Parathyroid adenoma (tissue), 2 donors: ENCODE measurements at regions not wholly inside any gene's neighbourhood (a gene's known extent, or its start where the extent isn't known, plus 50 kb on each side); places are given as distances from the start of the nearest gene placed in this dataset.

Experiments used
- H2AFZ ChIP-seq: fragments of 300-600 bp; sonication (generic); one replicate; pipeline ENCODE4 v1.7.0; 2017; ENCODE audit warnings: antibody characterized with exemption, mild to moderate bottlenecking
- H3K27ac ChIP-seq: fragments of 300-600 bp; sonication (generic); one replicate; pipeline ENCODE4 v1.7.0; 2017
- H3K27me3 ChIP-seq: fragments of 300-600 bp; sonication (generic); one replicate; pipeline ENCODE4 v1.7.0; 2017; ENCODE audit warnings: low read length; ENCODE audit not compliant: control insufficient read depth, insufficient read depth
- H3K36me3 ChIP-seq: fragments of 300-600 bp; sonication (generic); one replicate; pipeline ENCODE4 v1.7.0; 2017; ENCODE audit warnings: low read length; ENCODE audit not compliant: control insufficient read depth, insufficient read depth
- H3K4me1 ChIP-seq: fragments of 300-600 bp; sonication (generic); one replicate; pipeline ENCODE4 v1.7.0; 2017; ENCODE audit warnings: control low read depth
- H3K4me2 ChIP-seq: fragments of 300-600 bp; sonication (generic); one replicate; pipeline ENCODE4 v1.7.0; 2017; ENCODE audit warnings: low read length
- H3K4me3 ChIP-seq: fragments of 300-600 bp; sonication (generic); one replicate; pipeline ENCODE4 v1.7.0; 2017; ENCODE audit warnings: low read depth, low read length
- H3K79me2 ChIP-seq: fragments of 300-600 bp; sonication (generic); one replicate; pipeline ENCODE4 v1.7.0; 2017; ENCODE audit warnings: control low read depth
- H3K9ac ChIP-seq: fragments of 300-600 bp; sonication (generic); one replicate; pipeline ENCODE4 v1.7.0; 2017; ENCODE audit warnings: mild to moderate bottlenecking
- H3K9me3 ChIP-seq: fragments of 300-600 bp; sonication (generic); one replicate; pipeline ENCODE4 v1.7.0; 2017; ENCODE audit warnings: low read length; ENCODE audit not compliant: control insufficient read depth
- TF ChIP-seq, protein P1 (sequence below): fragments of 300-600 bp; sonication (generic); IDR thresholded peaks from one replicate; pipeline ENCODE4 v1.7.0; 2017; ENCODE audit warnings: antibody characterized with exemption, mild to moderate bottlenecking
- donor health status: primary hyperparathyroidism.

DNA sequence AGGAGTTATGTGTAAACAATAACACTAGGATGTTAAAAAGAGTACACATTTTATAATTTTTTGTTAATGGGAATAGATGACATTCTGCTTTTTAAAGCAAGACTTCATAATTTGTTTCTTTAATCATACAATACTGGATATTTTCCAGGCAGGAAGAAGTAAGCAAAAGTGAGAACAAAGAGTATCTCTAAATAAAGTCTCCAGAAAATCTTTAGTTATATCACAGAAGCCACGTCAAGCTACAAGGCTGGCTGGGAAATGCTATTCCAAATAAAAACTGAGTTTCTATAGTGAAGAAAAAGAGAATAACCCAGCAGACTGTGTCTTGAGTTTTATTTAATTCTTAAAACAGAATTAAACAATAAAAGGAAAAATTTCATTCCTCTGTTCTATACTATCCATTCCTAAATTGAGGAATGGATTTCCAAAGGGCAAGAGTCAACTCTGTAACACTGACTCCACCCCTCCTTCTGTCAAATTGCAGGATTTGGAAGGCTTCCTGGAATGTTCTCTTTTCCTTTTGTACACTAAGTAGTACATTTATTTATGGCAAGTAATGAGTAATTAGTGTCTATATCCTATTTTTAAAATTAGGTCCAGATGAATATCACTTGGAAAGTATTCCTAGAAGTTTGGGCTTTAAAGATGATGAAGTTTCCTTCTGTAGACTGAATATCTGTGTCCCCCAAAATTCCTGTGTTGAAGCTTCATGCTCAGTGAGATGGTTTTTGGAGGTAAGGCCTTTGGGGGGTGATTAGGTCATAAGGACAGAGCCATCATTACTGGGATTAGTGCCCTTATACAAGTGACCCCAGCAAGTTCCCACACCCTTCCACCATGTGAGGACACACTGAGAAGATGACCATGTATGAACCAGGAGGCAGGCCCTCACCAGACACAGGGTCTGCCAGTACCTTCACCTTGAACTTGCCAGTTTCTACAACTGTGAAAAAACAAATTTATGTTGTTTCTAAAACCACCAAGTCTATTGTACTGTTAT, 290.9 kb downstream of the CRPPA start:
- Histone ChIP-seq H3K27ac (no peak overlapping the region), H3K4me1 (no peaks in the 10 kb centered on the region), H3K9me3 (peaks cover 2% of the 10 kb centered on the region)

DNA sequence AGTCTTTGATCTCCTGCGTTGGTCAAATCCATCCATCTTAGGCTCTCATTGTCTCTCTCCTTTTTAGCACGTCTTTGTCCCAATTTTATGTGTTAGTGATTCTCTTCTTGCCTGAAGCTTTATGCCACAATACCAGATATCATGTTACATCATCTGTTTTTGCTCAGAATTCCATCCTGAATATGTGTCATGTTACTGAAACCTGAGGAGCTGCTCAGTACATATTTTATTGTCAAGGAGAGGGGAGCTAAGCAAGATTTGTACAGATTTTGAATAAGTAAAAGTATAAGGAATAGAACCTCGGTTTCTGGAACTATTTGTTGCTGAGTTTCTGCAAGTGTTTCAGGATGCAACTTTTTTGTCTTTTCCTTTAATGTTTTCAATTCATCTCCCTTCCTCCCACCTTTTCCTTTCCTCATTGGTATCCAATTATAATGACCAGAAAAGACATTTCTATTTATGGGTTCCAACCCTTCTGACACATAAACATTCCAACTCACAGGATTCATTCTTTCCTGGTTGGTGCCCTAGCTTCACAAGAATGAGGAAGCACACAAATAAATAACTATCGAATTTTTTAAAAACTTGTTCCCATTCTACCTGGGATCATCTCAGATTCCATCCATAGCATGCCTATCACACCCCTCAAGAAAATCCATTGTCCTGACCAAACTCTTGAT, 291.8 kb downstream of the CRPPA start:
- Histone ChIP-seq H3K27me3 (no peaks in the 10 kb centered on the region), H2AFZ (no peak overlapping the region), H3K9ac (no peak overlapping the region), H3K4me3 (no peak overlapping the region), H3K9me3 (peaks cover 2% of the 10 kb centered on the region), H3K27ac (peak overlapping the region; percentile 15), H3K36me3 (no peaks in the 10 kb centered on the region), H3K4me1 (no peaks in the 10 kb centered on the region), H3K4me2 (no peak overlapping the region), H3K79me2 (no peaks in the 10 kb centered on the region)
- TF ChIP-seq, protein P1, sequence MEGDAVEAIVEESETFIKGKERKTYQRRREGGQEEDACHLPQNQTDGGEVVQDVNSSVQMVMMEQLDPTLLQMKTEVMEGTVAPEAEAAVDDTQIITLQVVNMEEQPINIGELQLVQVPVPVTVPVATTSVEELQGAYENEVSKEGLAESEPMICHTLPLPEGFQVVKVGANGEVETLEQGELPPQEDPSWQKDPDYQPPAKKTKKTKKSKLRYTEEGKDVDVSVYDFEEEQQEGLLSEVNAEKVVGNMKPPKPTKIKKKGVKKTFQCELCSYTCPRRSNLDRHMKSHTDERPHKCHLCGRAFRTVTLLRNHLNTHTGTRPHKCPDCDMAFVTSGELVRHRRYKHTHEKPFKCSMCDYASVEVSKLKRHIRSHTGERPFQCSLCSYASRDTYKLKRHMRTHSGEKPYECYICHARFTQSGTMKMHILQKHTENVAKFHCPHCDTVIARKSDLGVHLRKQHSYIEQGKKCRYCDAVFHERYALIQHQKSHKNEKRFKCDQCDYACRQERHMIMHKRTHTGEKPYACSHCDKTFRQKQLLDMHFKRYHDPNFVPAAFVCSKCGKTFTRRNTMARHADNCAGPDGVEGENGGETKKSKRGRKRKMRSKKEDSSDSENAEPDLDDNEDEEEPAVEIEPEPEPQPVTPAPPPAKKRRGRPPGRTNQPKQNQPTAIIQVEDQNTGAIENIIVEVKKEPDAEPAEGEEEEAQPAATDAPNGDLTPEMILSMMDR = no peak

More for the DNA sequence above, 290.9 kb downstream of the CRPPA start:
- Histone ChIP-seq H3K4me2 (no peak overlapping the region), H3K27me3 (no peaks in the 10 kb centered on the region), H3K79me2 (no peaks in the 10 kb centered on the region), H3K4me3 (no peak overlapping the region), H2AFZ (no peak overlapping the region), H3K36me3 (no peaks in the 10 kb centered on the region), H3K9ac (no peak overlapping the region)
- TF ChIP-seq, protein P1 = no peak

DNA sequence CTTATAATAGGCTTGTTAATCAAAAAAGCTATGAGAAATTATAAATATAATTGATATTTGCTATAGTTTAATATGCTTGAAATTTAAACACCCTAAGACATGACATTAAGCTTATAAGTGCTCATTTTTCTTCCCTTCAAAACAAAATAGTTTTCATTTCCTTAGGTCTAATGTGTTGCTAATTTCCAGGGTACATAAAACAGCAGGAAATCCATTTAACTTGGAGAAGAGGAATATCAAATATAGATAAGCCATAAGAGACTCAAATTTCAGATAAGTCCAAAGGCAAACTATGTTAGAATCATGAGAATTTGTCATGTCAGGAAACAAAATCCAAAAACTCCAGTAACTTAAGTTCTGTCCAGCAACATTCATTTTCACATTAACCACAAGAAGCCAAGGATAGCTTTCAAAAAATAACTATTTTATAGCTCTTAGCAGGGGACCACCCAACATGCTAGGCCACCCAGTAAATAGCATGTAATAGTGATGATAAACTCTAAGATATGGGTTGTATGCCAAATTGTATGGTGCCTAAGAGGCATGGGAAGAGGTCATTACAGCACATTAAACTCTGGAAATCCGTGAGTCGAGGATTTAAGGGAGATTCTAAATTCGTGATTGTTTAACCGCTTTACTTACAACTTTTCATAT, 298.1 kb downstream of the CRPPA start:
- no peaks in the 10 kb centered on the region for H3K4me1 ChIP-seq
- H3K4me3 ChIP-seq = no peak overlapping the region
- no peaks in the 10 kb centered on the region for H3K79me2 ChIP-seq
- no peak overlapping the region for H3K27ac ChIP-seq
- no peaks in the 10 kb centered on the region for H3K27me3 ChIP-seq
- no peaks in the 10 kb centered on the region for H3K36me3 ChIP-seq
- H3K9me3 ChIP-seq = no peaks in the 10 kb centered on the region
- no peak overlapping the region for H3K4me2 ChIP-seq
- TF ChIP-seq, protein P1 = no peak
- no peak overlapping the region for H2AFZ ChIP-seq
- H3K9ac ChIP-seq = no peak overlapping the region

DNA sequence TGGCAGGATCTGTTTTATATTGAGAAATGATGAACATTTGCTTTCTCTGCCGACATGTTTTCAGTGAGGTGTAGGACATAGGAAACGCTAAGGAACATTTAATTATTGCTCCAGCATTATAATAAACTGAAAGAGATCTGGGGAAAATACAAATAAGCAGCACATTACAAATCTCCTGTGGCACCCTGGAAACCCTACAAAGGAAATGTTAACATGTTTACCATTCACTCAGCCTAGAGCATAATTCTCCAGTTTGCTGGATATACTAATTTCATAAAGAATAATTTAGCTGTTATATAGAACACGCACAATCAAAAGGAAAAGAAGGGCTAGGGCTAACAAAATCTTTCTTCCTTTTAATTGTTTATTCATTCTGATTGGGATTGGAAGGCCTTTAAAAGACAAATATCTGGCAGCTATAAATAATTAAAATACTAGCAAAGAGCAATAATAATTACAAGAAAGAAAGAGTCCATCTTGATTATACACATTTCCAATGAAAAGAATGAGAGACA, 299.4 kb downstream of the CRPPA start:
- Histone ChIP-seq H3K27me3 (no peaks in the 10 kb centered on the region), H2AFZ (no peak overlapping the region), H3K36me3 (no peaks in the 10 kb centered on the region), H3K4me3 (no peak overlapping the region), H3K9me3 (no peaks in the 10 kb centered on the region), H3K79me2 (no peaks in the 10 kb centered on the region), H3K9ac (no peak overlapping the region), H3K4me1 (no peaks in the 10 kb centered on the region), H3K4me2 (no peak overlapping the region), H3K27ac (no peak overlapping the region)
- TF ChIP-seq, protein P1 = no peak
